ENCODE measurements at regions not wholly inside any gene's neighbourhood (a gene's known extent, or its start where the extent isn't known, plus 50 kb on each side); places are given as distances from the start of the nearest gene placed in this dataset.
A peak's percentile ranks its signal among the peaks of the same experiment; 100 is the strongest.

GRCh38 chr18:39506581-39507330, 1941.2 kb upstream of the CELF4 start:
- Histone ChIP-seq H3K27me3 (ENCODE audit: control insufficient read depth, insufficient read depth, low read length) (no peaks in the 10 kb centered on the region), H3K4me3 (ENCODE audit: insufficient read depth, low read depth, low read length) (no peak overlapping the region), H3K36me3 (replicated peaks; ENCODE audit: control insufficient read depth, insufficient read depth, low read length) (no peaks in the 10 kb centered on the region)
- no peak for DNase-seq

DNA sequence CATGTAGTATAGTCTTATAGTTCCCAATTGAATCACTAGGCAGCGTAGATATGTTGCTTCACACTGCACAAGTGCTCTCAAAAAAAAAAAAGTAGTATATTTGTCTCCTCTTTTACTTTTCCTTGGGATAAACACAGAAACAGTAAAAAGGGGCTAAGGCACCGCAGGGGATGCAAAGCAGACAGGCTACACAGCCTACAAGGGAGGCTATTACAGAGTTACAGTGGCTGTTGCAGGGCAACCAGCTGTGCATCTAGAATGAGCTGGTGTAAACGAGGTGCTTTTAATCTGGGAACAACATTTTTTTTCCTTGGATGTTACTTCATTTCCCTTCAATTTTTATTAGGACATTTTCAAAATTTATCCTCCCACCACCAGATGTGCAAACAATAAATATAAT, 1934.7 kb upstream of the CELF4 start:
- no peak for DNase-seq
- Histone ChIP-seq H3K4me3 (ENCODE audit: insufficient read depth, low read depth, low read length) (no peak overlapping the region), H3K27me3 (ENCODE audit: control insufficient read depth, insufficient read depth, low read length) (no peaks in the 10 kb centered on the region), H3K36me3 (replicated peaks; ENCODE audit: control insufficient read depth, insufficient read depth, low read length) (no peaks in the 10 kb centered on the region)

DNA sequence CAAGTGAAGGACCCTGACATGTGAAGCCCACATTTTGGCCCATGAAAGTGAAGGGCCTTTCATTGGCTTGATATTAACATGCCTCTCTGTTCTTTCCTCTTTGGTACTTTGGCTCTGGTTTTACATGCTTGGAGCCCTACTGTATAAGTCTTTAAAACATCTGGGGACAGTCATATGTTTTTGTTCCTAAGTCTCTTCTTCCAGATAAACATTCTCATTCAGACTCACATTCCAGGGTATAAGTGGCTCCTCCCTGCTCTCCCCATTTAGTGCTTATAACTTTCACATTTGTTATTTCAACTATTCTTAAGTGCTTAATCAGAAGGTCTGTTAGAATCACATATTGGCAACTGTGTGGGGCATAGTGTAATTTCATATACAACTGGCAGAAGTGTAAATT, 1932.2 kb upstream of the CELF4 start:
- DNase-seq, result no peak
- H3K27me3 ChIP-seq (ENCODE audit: control insufficient read depth, insufficient read depth, low read length), result no peaks in the 10 kb centered on the region

GRCh38 chr18:39496986-39497385, 1931.4 kb upstream of the CELF4 start:
- no peaks in the 10 kb centered on the region for H3K36me3 ChIP-seq (replicated peaks; ENCODE audit: control insufficient read depth, insufficient read depth, low read length)
- DNase-seq, result no peak
- no peak overlapping the region for H3K4me3 ChIP-seq (ENCODE audit: insufficient read depth, low read depth, low read length)
- no peaks in the 10 kb centered on the region for H3K27me3 ChIP-seq (ENCODE audit: control insufficient read depth, insufficient read depth, low read length)

More for the DNA sequence above, 1932.2 kb upstream of the CELF4 start:
- Histone ChIP-seq H3K36me3 (replicated peaks; ENCODE audit: control insufficient read depth, insufficient read depth, low read length) (no peaks in the 10 kb centered on the region), H3K4me3 (ENCODE audit: insufficient read depth, low read depth, low read length) (no peak overlapping the region)

- Histone ChIP-seq H3K36me3 (replicated peaks; ENCODE audit: control insufficient read depth, insufficient read depth, low read length) (no peaks in the 10 kb centered on the region), H3K4me3 (ENCODE audit: insufficient read depth, low read depth, low read length) (no peak overlapping the region), H3K27me3 (ENCODE audit: control insufficient read depth, insufficient read depth, low read length) (no peaks in the 10 kb centered on the region)
- no peak for DNase-seq
Measured at GRCh38 chr18:39494211-39494896, 1928.8 kb upstream of the CELF4 start.

- no peak for DNase-seq
- Histone ChIP-seq H3K36me3 (replicated peaks; ENCODE audit: control insufficient read depth, insufficient read depth, low read length) (no peaks in the 10 kb centered on the region), H3K4me3 (ENCODE audit: insufficient read depth, low read depth, low read length) (no peak overlapping the region), H3K27me3 (ENCODE audit: control insufficient read depth, insufficient read depth, low read length) (no peaks in the 10 kb centered on the region)
Measured at GRCh38 chr18:39491408-39491807, 1925.8 kb upstream of the CELF4 start.

GRCh38 chr18:39489431-39489830, 1923.8 kb upstream of the CELF4 start:
- Histone ChIP-seq H3K27me3 (ENCODE audit: control insufficient read depth, insufficient read depth, low read length) (no peaks in the 10 kb centered on the region), H3K36me3 (replicated peaks; ENCODE audit: control insufficient read depth, insufficient read depth, low read length) (no peaks in the 10 kb centered on the region), H3K4me3 (ENCODE audit: insufficient read depth, low read depth, low read length) (no peak overlapping the region)
- DNase-seq, result no peak

GRCh38 chr18:39487932-39488331, 1922.3 kb upstream of the CELF4 start:
- H3K36me3 ChIP-seq (replicated peaks; ENCODE audit: control insufficient read depth, insufficient read depth, low read length), result no peaks in the 10 kb centered on the region
- no peaks in the 10 kb centered on the region for H3K27me3 ChIP-seq (ENCODE audit: control insufficient read depth, insufficient read depth, low read length)
- no peak for DNase-seq
- no peak overlapping the region for H3K4me3 ChIP-seq (ENCODE audit: insufficient read depth, low read depth, low read length)

DNA sequence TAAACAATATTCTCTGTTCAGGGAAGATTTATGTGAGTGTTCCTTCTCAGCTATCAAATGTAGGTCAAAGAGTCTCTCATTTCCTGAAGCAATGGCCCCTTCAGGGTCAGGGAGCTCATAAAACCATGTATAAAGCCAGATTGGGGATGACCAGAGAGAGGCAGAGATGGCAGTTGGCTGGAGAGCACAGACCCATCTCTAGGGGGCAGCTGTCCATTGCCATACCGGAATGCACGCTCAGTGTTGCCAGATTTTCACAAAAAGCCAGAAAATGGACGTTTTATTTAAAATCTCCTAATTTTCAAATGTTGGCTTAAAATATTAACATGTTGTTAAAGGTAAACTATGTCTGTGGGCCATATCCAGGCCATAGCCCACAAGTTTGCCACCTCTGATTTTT, 1920.7 kb upstream of the CELF4 start:
- no peak overlapping the region for H3K4me3 ChIP-seq (ENCODE audit: insufficient read depth, low read depth, low read length)
- H3K27me3 ChIP-seq (ENCODE audit: control insufficient read depth, insufficient read depth, low read length), result no peaks in the 10 kb centered on the region
- no peaks in the 10 kb centered on the region for H3K36me3 ChIP-seq (replicated peaks; ENCODE audit: control insufficient read depth, insufficient read depth, low read length)
- peak; percentile 18 for DNase-seq

DNA sequence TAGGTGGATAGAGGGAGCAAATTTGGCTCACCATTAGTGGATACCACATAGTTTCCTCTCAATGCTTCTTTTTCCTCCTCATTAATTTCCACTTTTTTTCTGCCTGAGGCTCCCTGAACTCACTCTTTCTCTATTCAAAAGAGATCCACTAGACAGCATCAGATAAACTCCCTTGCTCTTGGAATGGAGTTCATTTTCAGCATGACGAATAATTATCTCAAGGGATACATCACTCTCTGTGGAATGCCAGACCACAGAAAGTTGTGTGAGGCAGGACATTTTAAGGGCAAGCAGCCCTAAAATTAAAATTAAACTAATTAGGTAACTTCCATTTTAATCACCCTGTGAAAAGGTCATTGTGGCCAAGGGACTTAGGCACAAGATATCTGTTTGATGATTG, 1920.1 kb upstream of the CELF4 start:
- H3K27me3 ChIP-seq (ENCODE audit: control insufficient read depth, insufficient read depth, low read length), result no peaks in the 10 kb centered on the region
- no peak overlapping the region for H3K4me3 ChIP-seq (ENCODE audit: insufficient read depth, low read depth, low read length)
- no peak for DNase-seq
- H3K36me3 ChIP-seq (replicated peaks; ENCODE audit: control insufficient read depth, insufficient read depth, low read length), result no peaks in the 10 kb centered on the region

GRCh38 chr18:39481281-39481680, 1915.7 kb upstream of the CELF4 start:
- Histone ChIP-seq H3K36me3 (replicated peaks; ENCODE audit: control insufficient read depth, insufficient read depth, low read length) (no peaks in the 10 kb centered on the region), H3K27me3 (ENCODE audit: control insufficient read depth, insufficient read depth, low read length) (no peaks in the 10 kb centered on the region), H3K4me3 (ENCODE audit: insufficient read depth, low read depth, low read length) (no peak overlapping the region)
- no peak for DNase-seq

DNA sequence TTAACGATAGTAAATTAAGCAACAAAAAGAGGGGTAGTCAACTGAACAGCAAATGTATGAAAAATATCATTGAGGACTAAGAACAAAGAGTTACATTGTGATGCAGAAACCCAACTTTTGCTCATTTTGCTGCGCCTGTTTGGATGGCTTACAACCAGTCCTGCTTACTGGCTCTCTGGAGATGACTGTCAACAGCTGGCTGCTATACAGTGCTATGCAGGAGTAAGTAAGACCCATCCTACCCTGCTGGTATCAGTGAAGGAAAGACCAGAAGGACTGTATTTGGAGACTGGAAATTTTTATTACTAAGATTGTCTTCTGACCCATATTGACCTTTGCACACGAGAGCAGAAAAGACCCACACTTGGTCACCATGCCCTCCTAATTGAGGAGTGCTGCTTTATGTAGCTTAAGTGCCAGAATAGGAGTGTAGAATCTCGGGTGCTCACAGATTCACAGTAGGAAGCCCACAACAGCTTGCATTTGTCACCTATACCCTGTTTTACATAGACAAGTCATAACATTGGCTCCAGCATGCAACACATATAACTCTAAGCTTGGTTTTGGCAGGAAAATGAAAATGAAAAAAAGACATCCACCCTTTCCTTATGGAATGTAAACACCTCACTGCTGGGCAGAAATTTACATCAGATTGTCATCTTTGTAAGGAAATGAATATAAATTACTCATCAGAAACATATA, 1915.0 kb upstream of the CELF4 start:
- H3K36me3 ChIP-seq (replicated peaks; ENCODE audit: control insufficient read depth, insufficient read depth, low read length), result no peaks in the 10 kb centered on the region

DNA sequence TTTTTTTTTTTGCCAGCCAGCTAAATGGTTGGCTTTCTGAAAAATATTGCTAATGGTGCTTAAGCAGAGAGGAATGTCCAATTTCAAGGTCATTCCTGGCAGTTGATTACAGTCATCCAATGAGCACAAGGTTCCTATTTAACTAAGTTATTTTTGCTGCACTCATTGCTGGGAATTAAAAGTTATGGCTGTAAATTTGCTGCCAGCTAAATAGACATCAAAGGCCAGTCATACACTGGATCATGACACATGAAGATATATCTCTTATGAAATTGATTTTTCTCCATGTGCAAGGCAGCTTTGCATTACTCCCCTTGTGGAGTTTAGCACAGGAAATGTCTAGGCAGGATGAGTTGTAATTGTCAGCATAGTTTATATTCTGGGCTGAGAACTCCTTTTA, 1898.4 kb upstream of the CELF4 start:
- H3K36me3 ChIP-seq (replicated peaks; ENCODE audit: control insufficient read depth, insufficient read depth, low read length), result no peaks in the 10 kb centered on the region
- H3K4me3 ChIP-seq (ENCODE audit: insufficient read depth, low read depth, low read length), result no peak overlapping the region
- H3K27me3 ChIP-seq (ENCODE audit: control insufficient read depth, insufficient read depth, low read length), result no peaks in the 10 kb centered on the region
- DNase-seq, result no peak

More for the DNA sequence above, 1915.0 kb upstream of the CELF4 start:
- Histone ChIP-seq H3K27me3 (ENCODE audit: control insufficient read depth, insufficient read depth, low read length) (no peaks in the 10 kb centered on the region), H3K4me3 (ENCODE audit: insufficient read depth, low read depth, low read length) (no peak overlapping the region)
- no peak for DNase-seq

DNA sequence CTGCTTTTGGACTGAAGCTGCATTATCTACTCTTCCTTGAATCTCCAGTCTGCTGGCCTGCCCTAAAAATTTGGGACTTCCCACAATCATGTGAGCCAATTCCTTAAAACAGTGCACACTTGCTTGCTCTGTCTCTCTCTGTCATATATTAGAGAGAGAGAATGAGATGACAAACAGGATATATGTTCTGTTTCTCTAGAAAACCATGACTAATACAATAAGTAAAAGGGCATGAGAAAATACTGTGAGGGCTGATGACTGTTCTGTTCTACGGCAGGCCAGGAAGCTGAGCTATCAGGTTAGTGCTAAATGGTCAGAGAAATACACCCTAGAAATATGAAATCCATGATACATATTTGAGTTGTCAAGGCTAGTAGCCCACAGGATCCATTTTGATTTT, 1896.8 kb upstream of the CELF4 start:
- no peaks in the 10 kb centered on the region for H3K36me3 ChIP-seq (replicated peaks; ENCODE audit: control insufficient read depth, insufficient read depth, low read length)
- no peak for DNase-seq
- no peak overlapping the region for H3K4me3 ChIP-seq (ENCODE audit: insufficient read depth, low read depth, low read length)
- H3K27me3 ChIP-seq (ENCODE audit: control insufficient read depth, insufficient read depth, low read length), result no peaks in the 10 kb centered on the region

GRCh38 chr18:39460136-39460535, 1894.5 kb upstream of the CELF4 start:
- no peaks in the 10 kb centered on the region for H3K36me3 ChIP-seq (replicated peaks; ENCODE audit: control insufficient read depth, insufficient read depth, low read length)
- no peak overlapping the region for H3K4me3 ChIP-seq (ENCODE audit: insufficient read depth, low read depth, low read length)
- no peak for DNase-seq
- H3K27me3 ChIP-seq (ENCODE audit: control insufficient read depth, insufficient read depth, low read length), result no peaks in the 10 kb centered on the region
